BE2C (cell line): ENCODE measurements at regions not wholly inside any gene's neighbourhood (a gene's known extent, or its start where the extent isn't known, plus 50 kb on each side); places are given as distances from the start of the nearest gene placed in this dataset.

ENCODE experiments used
- DNase-seq: peaks from one replicate; pipeline ENCODE4 v3.0.0-alpha.2; 2020
- H3K27me3 ChIP-seq: fragments of 250-450 bp; sonication (Bioruptor Pico); 2 replicates; pipeline ENCODE4 v1.5.1; 2020; ENCODE audit warnings: mild to moderate bottlenecking
- H3K36me3 ChIP-seq: fragments of 250-450 bp; sonication (Bioruptor Pico); 2 replicates; pipeline ENCODE4 v1.5.1; 2020; ENCODE audit warnings: mild to moderate bottlenecking
- H3K4me1 ChIP-seq: fragments of 250-450 bp; sonication (Bioruptor Pico); 2 replicates; pipeline ENCODE4 v1.5.1; 2020
- H3K4me3 ChIP-seq: 2 replicates; pipeline ENCODE4 v1.5.1; 2011; ENCODE audit warnings: low read depth, low read length
- H3K9me3 ChIP-seq: fragments of 250-450 bp; sonication (Bioruptor Pico); 2 replicates; pipeline ENCODE4 v1.5.1; 2020
- CTCF ChIP-seq: IDR thresholded peaks from 2 replicates; pipeline ENCODE4 v1.5.1; 2012; ENCODE audit warnings: mild to moderate bottlenecking, low read depth, low read length

GRCh38 chr14:97376310-97376709 is 579.1 kb downstream of the VRK1 start:
- H3K4me1 ChIP-seq: no peaks in the 10 kb centered on the region
- H3K27me3 ChIP-seq: no peaks in the 10 kb centered on the region
- no peak for TF ChIP-seq CTCF
- H3K9me3 ChIP-seq: no peaks in the 10 kb centered on the region
- no peak for DNase-seq
- H3K36me3 ChIP-seq: no peaks in the 10 kb centered on the region
- H3K4me3 ChIP-seq: no peak overlapping the region

GRCh38 chr14:97377550-97377949 is 580.4 kb downstream of the VRK1 start:
- no peaks in the 10 kb centered on the region for H3K27me3 ChIP-seq
- DNase-seq: no peak
- no peaks in the 10 kb centered on the region for H3K36me3 ChIP-seq
- no peaks in the 10 kb centered on the region for H3K9me3 ChIP-seq
- no peak overlapping the region for H3K4me3 ChIP-seq
- no peaks in the 10 kb centered on the region for H3K4me1 ChIP-seq
- no peak for TF ChIP-seq CTCF

- H3K4me3 ChIP-seq: no peak overlapping the region
- H3K4me1 ChIP-seq: no peaks in the 10 kb centered on the region
- no peak for TF ChIP-seq CTCF
- no peaks in the 10 kb centered on the region for H3K9me3 ChIP-seq
- no peaks in the 10 kb centered on the region for H3K27me3 ChIP-seq
- DNase-seq: no peak
- H3K36me3 ChIP-seq: no peaks in the 10 kb centered on the region
These were observed 581.9 kb downstream of the VRK1 start for GRCh38 chr14:97379091-97379531.

- no peaks in the 10 kb centered on the region for H3K27me3 ChIP-seq
- no peaks in the 10 kb centered on the region for H3K4me1 ChIP-seq
- H3K36me3 ChIP-seq: no peaks in the 10 kb centered on the region
- no peak overlapping the region for H3K4me3 ChIP-seq
- TF ChIP-seq CTCF: no peak
- H3K9me3 ChIP-seq: no peaks in the 10 kb centered on the region
- DNase-seq: no peak
These were observed 583.4 kb downstream of the VRK1 start for GRCh38 chr14:97380539-97380941.

- no peaks in the 10 kb centered on the region for H3K36me3 ChIP-seq
- H3K4me1 ChIP-seq: no peaks in the 10 kb centered on the region
- DNase-seq: no peak
- H3K4me3 ChIP-seq: no peak overlapping the region
- no peaks in the 10 kb centered on the region for H3K27me3 ChIP-seq
- no peak for TF ChIP-seq CTCF
- H3K9me3 ChIP-seq: no peaks in the 10 kb centered on the region
These were observed 584.1 kb downstream of the VRK1 start for GRCh38 chr14:97381309-97381708.

GRCh38 chr14:97382616-97383226 is 585.5 kb downstream of the VRK1 start:
- H3K9me3 ChIP-seq: no peaks in the 10 kb centered on the region
- no peaks in the 10 kb centered on the region for H3K36me3 ChIP-seq
- no peaks in the 10 kb centered on the region for H3K27me3 ChIP-seq
- TF ChIP-seq CTCF: no peak
- H3K4me1 ChIP-seq: no peaks in the 10 kb centered on the region
- no peak overlapping the region for H3K4me3 ChIP-seq
- DNase-seq: no peak
